Ectodermal cell (in vitro differentiated cells): ENCODE measurements at regions not wholly inside any gene's neighbourhood (a gene's known extent, or its start where the extent isn't known, plus 50 kb on each side); places are given as distances from the start of the nearest gene placed in this dataset.

Source experiments
- H3K27ac ChIP-seq: 2 replicates; pipeline ENCODE4 v1.7.0; 2013; ENCODE audit warnings: mild to moderate bottlenecking, low read depth, low read length; ENCODE audit not compliant: insufficient read depth, poor library complexity, severe bottlenecking
- H3K27me3 ChIP-seq: 2 replicates; pipeline ENCODE4 v1.7.0; 2013; ENCODE audit warnings: mild to moderate bottlenecking, low read length; ENCODE audit not compliant: insufficient read depth, control insufficient read depth, poor library complexity, severe bottlenecking
- H3K36me3 ChIP-seq: one replicate; pipeline ENCODE4 v1.7.0; 2013; ENCODE audit warnings: low read length; ENCODE audit not compliant: control insufficient read depth, insufficient read depth
- H3K4me1 ChIP-seq: one replicate; pipeline ENCODE4 v1.7.0; 2013; ENCODE audit warnings: low read length; ENCODE audit not compliant: control insufficient read depth, insufficient read depth
- H3K4me3 ChIP-seq: 2 replicates; pipeline ENCODE4 v1.7.0; 2013; ENCODE audit warnings: low read depth, low read length, control low read depth; ENCODE audit not compliant: insufficient read depth
- H3K9me3 ChIP-seq: 2 replicates; pipeline ENCODE4 v1.7.0; 2013; ENCODE audit warnings: mild to moderate bottlenecking, low read length, moderate library complexity; ENCODE audit not compliant: control insufficient read depth
- WGBS, 2 experiments: methylation state at CpG; one replicate each; pipeline ENCODE4 v1.1.7; 2013; ENCODE audit warnings: missing lambda C conversion rate in 2 of 2; 5-methylcytosine and 5-hydroxymethylcytosine counted together

DNA sequence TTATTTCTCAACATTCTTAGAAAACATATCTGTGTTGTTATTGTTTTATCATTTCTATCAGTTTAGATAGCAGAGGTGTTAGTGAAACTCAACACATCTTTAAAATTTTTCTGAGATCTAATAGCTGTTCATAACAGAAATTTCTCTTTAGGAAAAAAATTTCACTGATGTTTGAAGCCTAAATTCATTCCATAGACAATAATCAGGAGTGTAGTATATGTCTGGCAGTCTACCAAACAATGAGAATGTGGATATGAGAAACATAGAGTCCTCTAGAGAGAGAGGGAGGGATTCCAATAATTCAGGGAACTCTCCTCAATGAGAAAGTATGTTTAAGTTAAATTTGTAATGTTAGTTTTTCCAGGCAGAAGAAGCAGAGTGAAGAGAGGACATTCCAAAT lies 118.2 kb upstream of the EDNRB start:
- Histone ChIP-seq H3K4me3 (no peak overlapping the region), H3K36me3 (no peaks in the 10 kb centered on the region), H3K27ac (no peak overlapping the region), H3K4me1 (peaks cover 3% of the 10 kb centered on the region), H3K27me3 (no peaks in the 10 kb centered on the region), H3K9me3 (no peaks in the 10 kb centered on the region)

DNA sequence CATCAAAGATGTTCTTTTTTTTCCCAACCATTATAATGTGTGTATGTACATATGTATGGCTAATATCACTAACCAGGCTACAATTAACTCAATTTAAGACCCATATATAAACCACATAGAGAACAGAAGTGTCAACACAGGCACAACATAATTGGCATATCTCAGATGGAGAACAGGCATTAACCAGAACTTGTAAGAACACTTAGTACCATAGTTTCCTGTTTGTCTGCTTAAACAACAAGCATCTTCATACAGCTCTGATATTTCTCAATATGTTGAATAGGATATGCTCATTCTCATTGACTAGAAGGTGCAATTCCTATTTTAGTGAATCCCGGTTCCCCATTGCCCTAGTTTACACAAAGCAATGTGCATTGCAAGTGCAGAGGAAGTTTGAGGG lies 116.9 kb upstream of the EDNRB start:
- WGBS, 2 experiments, result 94 to 100% methylated on average over 1 of the region's 1 CpG
- Histone ChIP-seq H3K27me3 (no peaks in the 10 kb centered on the region), H3K9me3 (no peaks in the 10 kb centered on the region), H3K4me1 (peaks cover 4% of the 10 kb centered on the region), H3K27ac (no peak overlapping the region), H3K36me3 (no peaks in the 10 kb centered on the region), H3K4me3 (no peak overlapping the region)

DNA sequence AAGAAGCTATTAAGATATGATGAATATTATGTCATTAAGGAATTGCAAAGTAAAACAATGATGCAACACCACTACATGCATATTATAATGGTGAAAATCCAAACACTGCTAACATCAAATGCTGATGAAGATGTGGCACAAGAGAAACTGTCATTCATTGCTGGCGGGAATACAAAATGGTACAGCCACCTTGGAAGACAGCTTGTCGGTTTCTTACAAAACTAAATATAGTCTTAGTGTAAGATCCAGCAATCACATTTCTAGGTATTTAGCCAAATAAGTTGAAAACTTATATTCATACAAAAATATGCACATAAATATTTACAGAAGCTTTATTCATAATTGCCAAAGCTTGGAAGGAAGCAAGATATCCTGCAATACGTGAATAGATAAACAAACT lies 114.9 kb upstream of the EDNRB start:
- Histone ChIP-seq H3K27ac (no peak overlapping the region), H3K4me1 (peaks cover 8% of the 10 kb centered on the region), H3K4me3 (no peak overlapping the region), H3K27me3 (no peaks in the 10 kb centered on the region), H3K36me3 (no peaks in the 10 kb centered on the region), H3K9me3 (no peaks in the 10 kb centered on the region)
- 80 to 81% methylated on average over 3 of the region's 3 CpGs for WGBS, 2 experiments

DNA sequence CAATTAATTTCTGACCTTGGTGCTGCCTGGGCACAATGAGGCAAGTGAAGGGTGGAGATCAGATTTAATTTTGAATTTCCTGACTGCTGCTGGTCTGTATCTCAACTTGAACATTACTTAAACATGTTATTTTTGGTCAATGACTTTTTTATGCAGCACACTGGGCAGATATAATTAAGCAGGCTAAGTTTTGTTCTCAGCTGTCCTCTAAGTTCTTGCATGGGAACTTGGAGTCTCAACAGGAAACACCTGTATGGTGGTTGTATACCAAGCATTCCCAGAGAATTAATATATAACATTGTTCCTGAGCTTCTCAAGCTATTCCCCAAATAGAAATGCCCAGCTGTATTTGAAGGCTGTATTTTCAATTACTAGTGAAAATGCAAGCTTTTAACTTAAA lies 113.5 kb upstream of the EDNRB start:
- Histone ChIP-seq H3K27me3 (no peaks in the 10 kb centered on the region), H3K36me3 (no peaks in the 10 kb centered on the region), H3K4me1 (peaks cover 8% of the 10 kb centered on the region), H3K27ac (no peak overlapping the region), H3K9me3 (no peaks in the 10 kb centered on the region), H3K4me3 (no peak overlapping the region)

DNA sequence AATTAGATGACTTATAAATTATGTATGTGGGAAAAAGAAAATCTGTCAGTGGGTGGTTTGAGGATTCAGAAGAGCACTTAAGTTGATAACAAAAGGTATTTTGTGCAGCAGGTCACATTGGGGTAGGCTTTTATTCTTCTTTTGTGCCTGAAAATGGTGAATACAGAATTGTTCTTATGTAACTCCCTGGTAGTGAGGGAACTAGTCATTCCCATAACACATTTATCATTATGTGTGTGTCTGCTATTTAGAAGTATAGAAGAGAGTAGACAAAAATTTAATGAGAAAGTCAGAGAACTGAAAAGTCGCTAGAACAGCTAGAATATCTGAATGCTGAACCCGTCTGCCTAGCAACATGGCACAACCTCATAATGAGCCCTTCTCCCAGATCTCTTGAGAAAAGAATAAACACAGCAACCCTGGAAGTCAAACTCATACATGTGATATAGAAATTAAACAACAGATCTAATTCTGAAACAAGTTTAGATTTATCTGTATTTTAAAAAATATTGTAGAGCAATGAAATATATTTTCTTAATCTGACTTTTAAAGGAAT lies 111.8 kb upstream of the EDNRB start:
- Histone ChIP-seq H3K9me3 (no peaks in the 10 kb centered on the region), H3K27me3 (no peaks in the 10 kb centered on the region), H3K4me3 (no peak overlapping the region), H3K4me1 (peaks cover 8% of the 10 kb centered on the region), H3K27ac (peak overlapping the region; percentile 86), H3K36me3 (no peaks in the 10 kb centered on the region)
- WGBS, 2 experiments, result 75 to 91% methylated on average over 2 of the region's 2 CpGs

DNA sequence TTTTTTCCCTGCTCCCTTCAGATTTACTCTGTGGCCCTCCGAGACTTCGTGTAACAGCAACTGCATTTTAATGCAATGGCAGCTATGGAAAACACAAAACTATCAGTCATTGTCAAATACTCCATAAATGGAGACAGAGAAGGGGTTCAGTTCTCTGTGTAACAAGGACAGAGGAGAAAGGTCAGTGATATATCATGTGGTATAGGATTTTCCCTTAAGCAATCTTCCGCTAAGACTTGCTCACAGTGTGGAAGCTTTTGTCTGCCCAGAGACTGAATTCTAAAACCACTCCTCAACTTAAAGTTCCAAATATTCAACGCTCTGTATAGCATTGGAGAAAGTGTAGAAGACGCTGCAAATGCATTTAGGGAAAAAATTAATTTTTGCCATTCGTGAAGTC lies 111.3 kb upstream of the EDNRB start:
- peak overlapping the region; percentile 86 for H3K27ac ChIP-seq
- H3K4me1 ChIP-seq, result peaks cover 8% of the 10 kb centered on the region
- no peaks in the 10 kb centered on the region for H3K9me3 ChIP-seq
- H3K36me3 ChIP-seq, result no peaks in the 10 kb centered on the region
- H3K4me3 ChIP-seq, result no peak overlapping the region
- H3K27me3 ChIP-seq, result no peaks in the 10 kb centered on the region
- WGBS, 2 experiments, result 79 to 89% methylated on average over 5 to 6 of the region's 6 CpGs

DNA sequence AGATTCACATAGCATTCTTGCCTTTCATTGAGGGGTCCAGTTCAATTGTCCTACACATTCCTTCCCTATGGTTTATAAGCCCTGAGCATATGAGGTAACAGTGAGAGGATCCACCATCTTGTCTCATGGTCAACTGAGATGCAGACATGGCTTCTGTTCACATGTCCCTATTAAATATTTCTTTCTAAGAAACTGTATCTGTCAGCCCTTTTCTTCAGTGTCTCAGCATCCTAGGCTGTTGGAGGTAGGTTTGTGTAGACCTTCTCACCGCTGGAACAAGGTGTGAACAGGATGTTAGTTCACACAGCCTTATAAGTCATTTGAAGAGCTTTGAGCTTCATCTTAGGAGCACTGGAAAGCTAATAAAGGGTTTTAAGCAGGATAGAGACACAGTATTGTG lies 110.3 kb upstream of the EDNRB start:
- no peaks in the 10 kb centered on the region for H3K9me3 ChIP-seq
- 96 to 100% methylated on average over 1 of the region's 1 CpG for WGBS, 2 experiments
- no peak overlapping the region for H3K27ac ChIP-seq
- H3K36me3 ChIP-seq, result no peaks in the 10 kb centered on the region
- peaks cover 8% of the 10 kb centered on the region for H3K4me1 ChIP-seq
- H3K4me3 ChIP-seq, result no peak overlapping the region
- no peaks in the 10 kb centered on the region for H3K27me3 ChIP-seq

DNA sequence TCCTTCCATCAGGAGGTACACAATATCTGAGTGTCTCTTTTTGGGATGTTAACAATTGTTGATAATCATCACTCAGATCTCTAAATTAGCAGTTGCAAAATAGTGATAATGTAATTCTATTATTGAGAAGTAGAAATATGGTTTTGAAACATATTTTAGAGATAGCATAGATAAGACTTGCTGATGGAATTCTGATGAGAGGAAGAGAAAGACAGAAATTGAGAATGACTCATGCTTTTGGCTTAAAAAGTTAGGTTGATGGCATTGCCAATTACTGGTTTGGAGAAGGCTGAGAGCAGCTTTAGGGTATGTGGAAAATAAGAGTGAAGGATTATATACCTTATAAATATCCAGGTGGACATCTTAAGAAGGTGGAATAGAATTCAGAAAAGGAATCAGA lies 106.4 kb upstream of the EDNRB start:
- Histone ChIP-seq H3K27ac (no peak overlapping the region), H3K36me3 (no peaks in the 10 kb centered on the region), H3K9me3 (no peaks in the 10 kb centered on the region), H3K4me3 (no peak overlapping the region), H3K4me1 (peaks cover 6% of the 10 kb centered on the region), H3K27me3 (no peaks in the 10 kb centered on the region)

DNA sequence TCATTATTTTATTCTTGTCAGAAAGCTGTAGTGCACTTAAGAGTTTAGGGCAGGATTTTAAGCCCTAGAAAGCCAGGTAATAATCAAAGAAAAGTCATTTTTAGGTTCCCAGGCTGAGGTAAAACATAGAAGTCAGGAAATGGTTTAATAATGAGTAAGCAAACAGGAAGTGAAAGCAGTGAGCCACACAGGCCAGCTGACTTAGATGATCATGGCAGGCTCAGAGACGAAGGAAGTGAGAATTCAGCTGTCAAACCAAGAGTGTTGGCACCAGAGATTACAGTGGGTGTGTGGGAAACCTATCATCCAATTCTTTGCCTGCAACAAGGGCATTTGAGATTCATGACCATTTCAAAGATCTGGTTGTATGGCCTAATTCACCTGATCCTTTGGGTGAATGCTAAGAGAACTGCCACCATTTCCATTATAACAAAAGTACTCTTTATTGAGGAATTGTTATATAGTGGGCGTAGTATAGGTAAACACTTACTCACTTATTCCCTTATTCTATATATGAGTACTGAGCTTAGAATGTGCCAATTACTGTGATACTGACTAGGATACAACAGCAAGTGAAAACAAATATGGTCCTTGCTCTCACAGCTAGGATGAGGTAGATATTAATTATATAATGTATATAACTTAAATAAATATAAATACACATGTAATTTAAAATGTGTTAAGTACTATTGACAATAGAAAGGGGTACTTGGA lies 103.7 kb upstream of the EDNRB start:
- Histone ChIP-seq H3K27me3 (no peaks in the 10 kb centered on the region), H3K27ac (no peak overlapping the region), H3K4me3 (no peak overlapping the region), H3K9me3 (no peaks in the 10 kb centered on the region), H3K4me1 (peaks cover 3% of the 10 kb centered on the region), H3K36me3 (no peaks in the 10 kb centered on the region)
- 96 to 98% methylated on average over 1 of the region's 2 CpGs for WGBS, 2 experiments

DNA sequence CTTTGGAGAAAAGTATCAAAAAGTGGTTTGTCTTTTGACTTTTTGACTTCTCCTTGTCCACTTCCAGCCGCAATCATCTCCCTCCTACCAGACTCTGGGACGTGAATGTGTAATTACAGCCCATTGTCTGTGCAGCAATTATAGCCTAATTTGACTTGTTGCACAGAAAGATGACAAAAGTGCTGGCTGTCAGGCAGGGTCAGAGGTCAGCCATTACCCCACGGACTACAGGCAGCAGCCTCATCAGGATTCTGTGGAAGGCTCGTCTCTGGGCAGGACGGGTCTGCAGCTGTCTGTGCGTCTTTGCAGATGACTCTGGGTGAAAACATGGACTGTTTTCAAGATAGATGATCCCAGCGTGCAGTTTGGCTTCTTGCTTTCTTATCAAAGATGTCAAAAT lies 102.2 kb upstream of the EDNRB start:
- Histone ChIP-seq H3K9me3 (no peaks in the 10 kb centered on the region), H3K36me3 (no peaks in the 10 kb centered on the region), H3K27ac (no peak overlapping the region), H3K4me3 (no peak overlapping the region), H3K27me3 (no peaks in the 10 kb centered on the region), H3K4me1 (peaks cover 3% of the 10 kb centered on the region)
- 56 to 58% methylated on average over 7 of the region's 7 CpGs for WGBS, 2 experiments

DNA sequence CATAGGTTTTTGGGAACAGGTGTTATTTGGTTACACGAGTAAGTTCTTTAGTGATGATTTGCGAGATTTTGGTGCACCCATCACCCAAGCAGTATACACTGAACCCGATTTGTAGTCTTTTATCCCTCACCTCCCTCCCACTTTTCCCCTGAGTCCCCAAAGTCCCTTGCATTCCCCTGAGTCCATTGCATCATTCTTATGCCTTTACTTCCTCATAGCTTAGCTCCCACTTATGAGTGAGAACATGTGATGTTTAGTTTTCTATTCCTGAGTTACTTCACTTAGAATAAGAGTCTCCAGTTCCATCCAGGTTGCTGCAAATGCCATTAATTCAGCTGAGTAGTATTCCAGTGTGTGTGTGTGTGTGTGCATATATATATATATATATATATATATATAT lies 97.2 kb upstream of the EDNRB start:
- Histone ChIP-seq H3K36me3 (no peaks in the 10 kb centered on the region), H3K27ac (no peak overlapping the region), H3K4me3 (no peak overlapping the region), H3K27me3 (no peaks in the 10 kb centered on the region), H3K9me3 (no peaks in the 10 kb centered on the region), H3K4me1 (no peaks in the 10 kb centered on the region)
- WGBS, 2 experiments, result 91 to 98% methylated on average over 3 of the region's 3 CpGs
